H9 (cell line): ENCODE measurements at regions not wholly inside any gene's neighbourhood (a gene's known extent, or its start where the extent isn't known, plus 50 kb on each side); places are given as distances from the start of the nearest gene placed in this dataset.

Source experiments
- DNase-seq: peaks from one replicate; pipeline ENCODE4 v3.0.0-alpha.2; 2017
- H2AFZ ChIP-seq: one replicate; pipeline ENCODE4 v1.6.1; 2013; ENCODE audit warnings: mild to moderate bottlenecking, low read length, control low read depth, moderate library complexity
- H2AK5ac ChIP-seq: 2 replicates; pipeline ENCODE4 v1.6.1; 2013; ENCODE audit warnings: low read length, control low read depth, mixed read lengths; ENCODE audit not compliant: insufficient read length
- H2BK120ac ChIP-seq: one replicate; pipeline ENCODE4 v1.6.1; 2013; ENCODE audit warnings: low read depth, mild to moderate bottlenecking, low read length, control low read depth, inconsistent platforms; ENCODE audit not compliant: poor library complexity, severe bottlenecking
- H2BK12ac ChIP-seq: 2 replicates; pipeline ENCODE4 v1.6.1; 2013; ENCODE audit warnings: low read length, control low read depth, mixed read lengths, low read depth; ENCODE audit not compliant: insufficient read length
- H2BK15ac ChIP-seq: 2 replicates; pipeline ENCODE4 v1.6.1; 2013; ENCODE audit warnings: low read depth, low read length, control low read depth
- H2BK20ac ChIP-seq: one replicate; pipeline ENCODE4 v1.6.1; 2013; ENCODE audit warnings: low read depth, mild to moderate bottlenecking, low read length, control low read depth, inconsistent platforms; ENCODE audit not compliant: poor library complexity, severe bottlenecking
- H2BK5ac ChIP-seq: 2 replicates; pipeline ENCODE4 v1.6.1; 2013; ENCODE audit warnings: low read length, control low read depth, mixed read lengths; ENCODE audit not compliant: insufficient read length
- H3K14ac ChIP-seq: 2 replicates; pipeline ENCODE4 v1.6.1; 2013; ENCODE audit warnings: low read length, control low read depth; ENCODE audit not compliant: insufficient read depth
- H3K18ac ChIP-seq: 2 replicates; pipeline ENCODE4 v1.6.1; 2013; ENCODE audit warnings: low read depth, mild to moderate bottlenecking, mixed read lengths, low read length, control low read depth; ENCODE audit not compliant: insufficient read length
- H3K23ac ChIP-seq: 2 replicates; pipeline ENCODE4 v1.6.1; 2013; ENCODE audit warnings: low read length, control low read depth, mixed read lengths, low read depth; ENCODE audit not compliant: insufficient read length
- H3K23me2 ChIP-seq: 2 replicates; pipeline ENCODE4 v1.6.1; 2013; ENCODE audit warnings: low read depth, mild to moderate bottlenecking, mixed read lengths, low read length, control low read depth; ENCODE audit not compliant: insufficient read length, poor library complexity, severe bottlenecking
- H3K27ac ChIP-seq: 2 replicates; pipeline ENCODE4 v1.5.1; 2013; ENCODE audit warnings: low read length, control low read depth, mixed read lengths, low read depth; ENCODE audit not compliant: insufficient read length
- H3K27me3 ChIP-seq: 2 replicates; pipeline ENCODE4 v1.6.1; 2013; ENCODE audit warnings: low read length, control low read depth, inconsistent platforms; ENCODE audit not compliant: insufficient read depth
- H3K4ac ChIP-seq: 2 replicates; pipeline ENCODE4 v1.6.1; 2013; ENCODE audit warnings: low read depth, mild to moderate bottlenecking, control low read depth, inconsistent platforms, low read length, moderate library complexity
- H3K4me1 ChIP-seq: 2 replicates; pipeline ENCODE4 v1.6.1; 2013; ENCODE audit warnings: low read length, control low read depth, inconsistent platforms; ENCODE audit not compliant: insufficient read depth
- H3K4me2 ChIP-seq: 2 replicates; pipeline ENCODE4 v1.6.1; 2013; ENCODE audit warnings: low read length, control low read depth, mixed read lengths; ENCODE audit not compliant: insufficient read length, insufficient read depth
- H3K56ac ChIP-seq: 2 replicates; pipeline ENCODE4 v1.6.1; 2013; ENCODE audit warnings: low read depth, mild to moderate bottlenecking, mixed read lengths, low read length, control low read depth; ENCODE audit not compliant: insufficient read length
- H3K79me1 ChIP-seq: 2 replicates; pipeline ENCODE4 v1.6.1; 2013; ENCODE audit warnings: low read depth, mild to moderate bottlenecking, moderate library complexity, low read length, control low read depth, inconsistent platforms; ENCODE audit not compliant: insufficient read depth, poor library complexity, severe bottlenecking
- H3K79me2 ChIP-seq: 2 replicates; pipeline ENCODE4 v1.6.1; 2013; ENCODE audit warnings: low read length, control low read depth, inconsistent platforms; ENCODE audit not compliant: insufficient read depth
- H3K9ac ChIP-seq: 2 replicates; pipeline ENCODE4 v1.6.1; 2013; ENCODE audit warnings: low read length, control low read depth, mixed read lengths; ENCODE audit not compliant: insufficient read length; ENCODE audit errors: extremely low read depth
- H3K9me3 ChIP-seq: one replicate; pipeline ENCODE4 v1.6.1; 2013; ENCODE audit warnings: low read depth, low read length, inconsistent platforms; ENCODE audit not compliant: control insufficient read depth
- H3T11ph ChIP-seq: one replicate; pipeline ENCODE4 v1.6.1; 2013; ENCODE audit warnings: mild to moderate bottlenecking, low read length, control low read depth, inconsistent platforms
- H4K20me1 ChIP-seq: one replicate; pipeline ENCODE4 v1.6.1; 2013; ENCODE audit not compliant: control insufficient read depth, insufficient read length, insufficient read depth
- H4K5ac ChIP-seq: 2 replicates; pipeline ENCODE4 v1.6.1; 2013; ENCODE audit warnings: low read depth, mild to moderate bottlenecking, mixed read lengths, low read length, control low read depth; ENCODE audit not compliant: insufficient read length
- H4K8ac ChIP-seq: replicated peaks from 2 replicates; pipeline ENCODE4 v1.6.1; 2013; ENCODE audit warnings: low read length, control low read depth, mixed read lengths, low read depth; ENCODE audit not compliant: insufficient read length
- H4K91ac ChIP-seq: 2 replicates; pipeline ENCODE4 v1.6.1; 2013; ENCODE audit warnings: low read depth, mild to moderate bottlenecking, moderate library complexity, mixed read lengths, low read length, control low read depth; ENCODE audit not compliant: insufficient read length
- H3K27ac Mint-ChIP-seq, 3 experiments: 2 replicates in 2 of 3; 3 replicates in 1 of 3; pipeline ENCODE4 v1.8.0; 2020 to 2021; ENCODE audit warnings: mixed read lengths in 3 of 3, mild to moderate bottlenecking in 1 of 3, moderate library complexity in 1 of 3
- H3K27me3 Mint-ChIP-seq: 2 replicates; pipeline ENCODE4 v1.8.0; 2021; ENCODE audit warnings: low read depth, mild to moderate bottlenecking, moderate library complexity, mixed read lengths
- H3K36me3 Mint-ChIP-seq, 3 experiments: 2 replicates in 2 of 3; 3 replicates in 1 of 3; pipeline ENCODE4 v1.8.0; 2020 to 2021; ENCODE audit warnings: low read depth in 3 of 3, mixed read lengths in 3 of 3; ENCODE audit not compliant: insufficient read depth in 1 of 3
- H3K4me1 Mint-ChIP-seq, 2 experiments: 2 replicates each; pipeline ENCODE4 v1.8.0; 2020; ENCODE audit warnings: mixed read lengths in 2 of 2
- H3K4me3 Mint-ChIP-seq, 2 experiments: 2 replicates in 1 of 2; 3 replicates in 1 of 2; pipeline ENCODE4 v1.8.0; 2020 to 2021; ENCODE audit warnings: mild to moderate bottlenecking in 2 of 2, mixed read lengths in 2 of 2, moderate library complexity in 1 of 2
- H3K9me3 Mint-ChIP-seq, 2 experiments: 2 replicates in 1 of 2; 3 replicates in 1 of 2; pipeline ENCODE4 v1.8.0; 2020; ENCODE audit warnings: mild to moderate bottlenecking in 2 of 2, mixed read lengths in 2 of 2, moderate library complexity in 1 of 2
- CTCF ChIP-seq: fragments of 200-600 bp; sonication (generic); conservative IDR thresholded peaks from 3 replicates; pipeline ENCODE4 v1.8.0; 2021; ENCODE audit warnings: antibody characterized with exemption, mild to moderate bottlenecking
- WGBS: extraction: QIAGEN DNeasy Blood & Tissue Kit; methylation state at CpG from one replicate; pipeline ENCODE4 v1.1.7; 2013; ENCODE audit warnings: missing lambda C conversion rate, low lambda C conversion rate, mixed read lengths; ENCODE audit not compliant: insufficient read length; ENCODE audit errors: extremely low coverage; 5-methylcytosine and 5-hydroxymethylcytosine counted together

- peaks cover 12 to 23% (median 12%) of the 10 kb centered on the region in 3 experiments for H3K36me3 Mint-ChIP-seq
- no peak overlapping the region for H3K9ac ChIP-seq
- no peak overlapping the region for H2BK120ac ChIP-seq
- H3K27ac Mint-ChIP-seq, result no peak overlapping the region
- H2BK5ac ChIP-seq, result no peak overlapping the region
- no peak for DNase-seq
- H4K5ac ChIP-seq, result no peak overlapping the region
- no peak overlapping the region for H3T11ph ChIP-seq
- H3K56ac ChIP-seq, result no peak overlapping the region
- no peak overlapping the region for H2BK12ac ChIP-seq
- no peak overlapping the region for H4K8ac ChIP-seq
- H3K14ac ChIP-seq, result no peak overlapping the region
- no peak overlapping the region for H2BK20ac ChIP-seq
- no peaks in the 10 kb centered on the region for H3K27me3 ChIP-seq
- H3K4me3 Mint-ChIP-seq, result no peak overlapping the region
- no peaks in the 10 kb centered on the region for H3K79me2 ChIP-seq
- H3K4me2 ChIP-seq, result no peak overlapping the region
- no peak overlapping the region for H4K91ac ChIP-seq
- peaks cover 23 to 33% of the 10 kb centered on the region in 2 experiments for H3K9me3 Mint-ChIP-seq
- H3K18ac ChIP-seq, result no peak overlapping the region
- no peak overlapping the region for H2AK5ac ChIP-seq
- H3K4me1 ChIP-seq, result no peaks in the 10 kb centered on the region
- H2BK15ac ChIP-seq, result no peak overlapping the region
- H4K20me1 ChIP-seq, result no peaks in the 10 kb centered on the region
- no peak for TF ChIP-seq CTCF
- no peaks in the 10 kb centered on the region for H3K79me1 ChIP-seq
- WGBS, result no CpG with 5 or more reads among the region's 1 CpG
- no peaks in the 10 kb centered on the region for H3K27me3 Mint-ChIP-seq
- H3K4ac ChIP-seq, result no peak overlapping the region
- no peak overlapping the region for H3K23ac ChIP-seq
- no peak overlapping the region for H2AFZ ChIP-seq
- H3K23me2 ChIP-seq, result no peaks in the 10 kb centered on the region
- H3K27ac ChIP-seq, result no peak overlapping the region
- H3K9me3 ChIP-seq, result peaks cover 10% of the 10 kb centered on the region
- H3K4me1 Mint-ChIP-seq, result no peaks in the 10 kb centered on the region
These were observed 102.7 kb upstream of the PLEKHG7 start for GRCh38 chr12:92600052-92600451.
